K562 (cell line): ENCODE measurements at regions not wholly inside any gene's neighbourhood (a gene's known extent, or its start where the extent isn't known, plus 50 kb on each side); places are given as distances from the start of the nearest gene placed in this dataset.

Experiments used
- ATAC-seq: fragments of 200-7000 bp; cut with Tn5 transposase; 3 replicates; pipeline ENCODE4 v1.9.1; 2020; ENCODE audit warnings: moderate library complexity
- BruUV-seq: library from RNA; stranded (reverse); fragments of 400-500 nt; replicated peaks from 2 replicates; lab custom pipeline; 2021; lab: Mats Ljungman, UMichigan
- CTCF ChIA-PET: fragments of 300-600 bp; formaldehyde crosslinking; extraction: SDS; loops from one replicate; lab custom pipeline; 2021; ENCODE audit warnings: low intra/inter-chr PET ratio; lab: Yijun Ruan, JAX
- POLR2A ChIA-PET: fragments of 300-600, 350-650 bp; sonication (Branson Sonifier 250); formaldehyde crosslinking; extraction: SDS; loops from one replicate; lab custom pipeline; 2021; ENCODE audit warnings: antibody characterized with exemption, inconsistent platforms; lab: Yijun Ruan, JAX
- DNase-seq, 4 experiments: peaks; one replicate each; pipeline versions ENCODE4 v3.0.0 to v3.0.0-alpha.2; 2011 to 2018; ENCODE audit warnings: low spot score in 3 of 4, mixed read lengths in 3 of 4; ENCODE audit errors: extremely low read depth in 1 of 4
- FAIRE-seq: peaks from 2 replicates; lab custom pipeline; 2011; peaks lifted over from hg19 to GRCh38; lab: Jason Lieb, UNC
- H2AFZ ChIP-seq: 2 replicates; pipeline ENCODE4 v1.6.0; 2011; ENCODE audit warnings: low read depth, low read length, control low read depth, inconsistent platforms
- H3K27ac ChIP-seq: fragments of 200-600 bp; 3 replicates; pipeline ENCODE4 v1.8.0; 2011; ENCODE audit warnings: low read depth, mild to moderate bottlenecking, control low read depth, inconsistent platforms, low read length, moderate library complexity, mixed read lengths; ENCODE audit errors: extremely low read depth
- H3K27me3 ChIP-seq, 2 experiments: fragments of 300-600 bp in 1 of 2; 2 replicates in 1 of 2; 3 replicates in 1 of 2; pipeline versions ENCODE4 v1.6.0 to v1.8.0; 2011; ENCODE audit warnings: inconsistent platforms in 2 of 2, low read length in 2 of 2, mild to moderate bottlenecking in 1 of 2, mixed read lengths in 1 of 2, moderate library complexity in 1 of 2; ENCODE audit not compliant: control insufficient read depth in 2 of 2, insufficient read depth in 2 of 2
- H3K36me3 ChIP-seq: fragments of 300-600 bp; 3 replicates; pipeline ENCODE4 v1.8.0; 2011; ENCODE audit warnings: mild to moderate bottlenecking, low read length, inconsistent platforms; ENCODE audit not compliant: control insufficient read depth, insufficient read depth
- H3K4me1 ChIP-seq, 2 experiments: fragments of 200-600 bp in 1 of 2; replicated peaks in 1 of 2; 2 replicates in 1 of 2; 3 replicates in 1 of 2; pipeline versions ENCODE4 v1.5.1 to v1.8.0; 2011; ENCODE audit warnings: inconsistent platforms in 2 of 2, low read length in 2 of 2, mild to moderate bottlenecking in 1 of 2, mixed read lengths in 1 of 2, moderate library complexity in 1 of 2; ENCODE audit not compliant: control insufficient read depth in 2 of 2, insufficient read depth in 2 of 2
- H3K4me2 ChIP-seq: 2 replicates; pipeline ENCODE4 v1.6.1; 2011; ENCODE audit warnings: low read length, control low read depth, inconsistent platforms, mixed read lengths; ENCODE audit not compliant: insufficient read depth
- H3K4me3 ChIP-seq: fragments of 200-600 bp; sonication (generic), shearing (Covaris generic); 2 replicates; pipeline ENCODE4 v1.5.1; 2016; ENCODE audit warnings: control low read depth, inconsistent platforms
- H3K79me2 ChIP-seq: fragments of 200-600 bp; 3 replicates; pipeline ENCODE4 v1.8.0; 2011; ENCODE audit warnings: low read length, inconsistent platforms; ENCODE audit not compliant: control insufficient read depth, insufficient read depth
- H3K9ac ChIP-seq, 2 experiments: 2 replicates each; pipeline versions ENCODE4 v1.6.0 to v1.6.1; 2011; ENCODE audit warnings: low read depth in 2 of 2, low read length in 2 of 2, control low read depth in 1 of 2, inconsistent platforms in 1 of 2, mild to moderate bottlenecking in 1 of 2, mixed read lengths in 1 of 2; ENCODE audit not compliant: insufficient read depth in 1 of 2
- H3K9me1 ChIP-seq: one replicate; pipeline ENCODE4 v1.6.0; 2011; ENCODE audit warnings: inconsistent platforms, mild to moderate bottlenecking, low read length, moderate library complexity; ENCODE audit not compliant: control insufficient read depth, insufficient read depth
- H3K9me3 ChIP-seq: replicated peaks from 2 replicates; pipeline ENCODE4 v1.5.1; 2011; ENCODE audit warnings: low read depth, low read length, inconsistent platforms; ENCODE audit not compliant: control insufficient read depth, insufficient read depth
- H4K20me1 ChIP-seq: replicated peaks from 2 replicates; pipeline ENCODE4 v1.6.1; 2011; ENCODE audit warnings: low read length, inconsistent platforms, mixed read lengths; ENCODE audit not compliant: control insufficient read depth, insufficient read depth
- CCAR2 ChIP-seq: fragments of 200-400 bp; formaldehyde crosslinking; IDR thresholded peaks from 2 replicates; pipeline ENCODE4 v1.6.1; 2017; ENCODE audit warnings: mild to moderate bottlenecking, low read depth, low read length
- DIDO1 ChIP-seq: fragments of 450-650 bp; IDR thresholded peaks from 2 replicates; pipeline ENCODE4 v1.6.1; 2016; ENCODE audit warnings: low read depth, missing biosample characterization, missing genetic modification characterization
- ETS2 ChIP-seq: IDR thresholded peaks from 2 replicates; pipeline ENCODE4 v1.6.1; 2016; ENCODE audit warnings: borderline replicate concordance, missing genetic modification characterization, mild to moderate bottlenecking, moderate library complexity, missing compliant biosample characterization; ENCODE audit not compliant: poor library complexity, severe bottlenecking
- KLF1 ChIP-seq: fragments of 450-650 bp; IDR thresholded peaks from 2 replicates; pipeline ENCODE4 v1.6.1; 2016; ENCODE audit warnings: missing genetic modification characterization, missing compliant biosample characterization
- MECOM ChIP-seq: fragments of 250-450 bp; sonication (Bioruptor Pico); IDR thresholded peaks from 2 replicates; pipeline ENCODE4 v1.8.0; 2022; ENCODE audit warnings: inconsistent platforms
- NFE2 ChIP-seq: IDR thresholded peaks from 2 replicates; pipeline ENCODE4 v1.6.1; 2014; ENCODE audit warnings: antibody characterized with exemption, low read depth
- SAFB ChIP-seq: fragments of 200-400 bp; formaldehyde crosslinking; IDR thresholded peaks from 2 replicates; pipeline ENCODE4 v1.6.1; 2017; ENCODE audit warnings: low read depth, low read length, borderline replicate concordance
- SETDB1 ChIP-seq: IDR thresholded peaks from one replicate; pipeline ENCODE4 v1.6.1; 2012; ENCODE audit warnings: low read length, control low read depth, inconsistent platforms
- SRF ChIP-seq, 2 experiments: fragments of 250-450, 450-650 bp in 1 of 2; sonication (Bioruptor Pico) in 1 of 2; sonication (generic) in 1 of 2; formaldehyde crosslinking; IDR thresholded peaks; 2 replicates each; pipeline versions ENCODE4 v1.5.0 to v1.5.1; 2020 to 2022; ENCODE audit warnings: mild to moderate bottlenecking in 1 of 2, missing genetic modification reagents in 1 of 2
- ZNF253 ChIP-seq: fragments of 250-450 bp; sonication (Bioruptor Pico); conservative IDR thresholded peaks from 2 replicates; pipeline ENCODE4 v1.6.1; 2021; ENCODE audit warnings: mild to moderate bottlenecking
- ZNF3 ChIP-seq: fragments of 250-450 bp; sonication (Bioruptor Pico); IDR thresholded peaks from 2 replicates; pipeline ENCODE4 v1.5.0; 2021; ENCODE audit warnings: mild to moderate bottlenecking, moderate library complexity
- ZNF311 ChIP-seq: fragments of 250-450 bp; sonication (Bioruptor Pico); IDR thresholded peaks from 2 replicates; pipeline ENCODE4 v1.4.0; 2020; ENCODE audit warnings: mild to moderate bottlenecking, moderate library complexity
- WGBS: fragments of 100-300 bp; shearing (Covaris generic); methylation state at CpG from one replicate; pipeline ENCODE4 v1.1.6; 2016; ENCODE audit warnings: low coverage, mixed read lengths; ENCODE audit not compliant: insufficient coverage; ENCODE audit errors: missing lambda C conversion rate; 5-methylcytosine and 5-hydroxymethylcytosine counted together
- in situ Hi-C: fragments of 300-500 bp; cut with MboI; formaldehyde crosslinking; loops from 4 replicates; pipeline ENCODE4 v1.15.0; 2018; ENCODE audit warnings: inconsistent platforms, mixed read lengths
- intact Hi-C: fragments of 100-400 bp; cut with micrococcal nuclease; formaldehyde crosslinking; loops from 2 replicates; pipeline ENCODE4 v1.14.2; 2022
- TF ChIP-seq, protein P1 (sequence below): sonication (generic); formaldehyde crosslinking; IDR thresholded peaks from 2 replicates; pipeline ENCODE4 v1.8.0; 2022; ENCODE audit warnings: mild to moderate bottlenecking, missing genetic modification reagents
- TF ChIP-seq, protein P2 (sequence below): fragments of 450-650 bp; IDR thresholded peaks from one replicate; pipeline ENCODE4 v1.6.1; 2018; ENCODE audit warnings: mild to moderate bottlenecking, moderate library complexity; ENCODE audit not compliant: partially characterized antibody

DNA sequence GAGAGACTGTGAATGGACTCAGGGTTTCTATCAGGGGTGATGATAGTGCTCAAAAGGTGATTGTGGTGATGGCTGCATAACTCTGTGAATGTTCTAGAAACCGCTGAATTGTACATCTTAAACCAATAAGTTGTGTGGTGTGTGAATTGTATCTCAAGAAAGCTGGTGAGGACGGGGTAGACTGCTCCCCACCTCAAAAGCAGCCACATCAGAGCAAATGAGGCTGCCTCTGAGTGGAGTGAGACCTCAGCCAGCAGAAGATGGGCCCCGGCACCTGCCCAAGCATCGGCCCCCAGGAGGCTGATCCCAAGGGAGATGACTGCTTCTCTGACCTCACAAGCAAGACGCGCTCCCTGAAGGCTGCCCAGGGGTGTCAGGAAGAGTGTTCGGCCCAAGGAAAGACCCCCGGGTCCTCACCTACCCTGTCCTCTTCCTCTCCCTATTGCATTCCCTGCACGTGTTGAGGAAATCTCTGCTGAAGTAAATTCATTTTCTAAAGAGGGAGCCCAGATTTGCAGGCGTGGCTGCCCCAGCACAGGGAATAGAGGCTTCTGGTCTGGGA lies 279.3 kb upstream of the SHH start:
- POLR2A ChIA-PET: no interaction called here
- H3K27ac ChIP-seq: no peak overlapping the region
- in situ Hi-C loops (no loop called here), intact Hi-C loops (no loop called here)
- BruUV-seq: no TSS peak
- H3K9ac ChIP-seq: no peak overlapping the region
- H4K20me1 ChIP-seq: no peaks in the 10 kb centered on the region; the same call in 1 of the 2 replicates
- no peak overlapping the region for H2AFZ ChIP-seq
- no peak for TF ChIP-seq ZNF311 (CRISPR knock-in tag)
- TF ChIP-seq ZNF253: no peak
- no peak for TF ChIP-seq ZNF3 (CRISPR knock-in tag)
- TF ChIP-seq ETS2 (tag): no peak
- no peak for TF ChIP-seq CCAR2
- TF ChIP-seq, protein P1, sequence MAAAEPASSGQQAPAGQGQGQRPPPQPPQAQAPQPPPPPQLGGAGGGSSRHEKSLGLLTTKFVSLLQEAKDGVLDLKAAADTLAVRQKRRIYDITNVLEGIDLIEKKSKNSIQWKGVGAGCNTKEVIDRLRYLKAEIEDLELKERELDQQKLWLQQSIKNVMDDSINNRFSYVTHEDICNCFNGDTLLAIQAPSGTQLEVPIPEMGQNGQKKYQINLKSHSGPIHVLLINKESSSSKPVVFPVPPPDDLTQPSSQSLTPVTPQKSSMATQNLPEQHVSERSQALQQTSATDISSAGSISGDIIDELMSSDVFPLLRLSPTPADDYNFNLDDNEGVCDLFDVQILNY (CRISPR knock-in tag): no peak
- no peak for TF ChIP-seq DIDO1 (tag)
- TF ChIP-seq KLF1: no peak
- TF ChIP-seq NFE2: no peak
- TF ChIP-seq, protein P2, sequence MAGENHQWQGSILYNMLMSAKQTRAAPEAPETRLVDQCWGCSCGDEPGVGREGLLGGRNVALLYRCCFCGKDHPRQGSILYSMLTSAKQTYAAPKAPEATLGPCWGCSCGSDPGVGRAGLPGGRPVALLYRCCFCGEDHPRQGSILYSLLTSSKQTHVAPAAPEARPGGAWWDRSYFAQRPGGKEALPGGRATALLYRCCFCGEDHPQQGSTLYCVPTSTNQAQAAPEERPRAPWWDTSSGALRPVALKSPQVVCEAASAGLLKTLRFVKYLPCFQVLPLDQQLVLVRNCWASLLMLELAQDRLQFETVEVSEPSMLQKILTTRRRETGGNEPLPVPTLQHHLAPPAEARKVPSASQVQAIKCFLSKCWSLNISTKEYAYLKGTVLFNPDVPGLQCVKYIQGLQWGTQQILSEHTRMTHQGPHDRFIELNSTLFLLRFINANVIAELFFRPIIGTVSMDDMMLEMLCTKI: no peak
- TF ChIP-seq SAFB: no peak
- TF ChIP-seq SRF (CRISPR knock-in tag; IDR thresholded peaks at IDR 0.05): no peak
- no peak for TF ChIP-seq SETDB1
- TF ChIP-seq MECOM (CRISPR knock-in tag): no peak
- FAIRE-seq (no peak), ATAC-seq (no peak), DNase-seq (no peak)
- CTCF ChIA-PET: no interaction called here
- no peak overlapping the region for H3K4me2 ChIP-seq
- no peaks in the 10 kb centered on the region for H3K9me3 ChIP-seq
- no peaks in the 10 kb centered on the region for H3K9me1 ChIP-seq
- 0% methylated on average over 10 of the region's 10 CpGs for WGBS
- no peaks in the 10 kb centered on the region for H3K36me3 ChIP-seq
- no peak overlapping the region for H3K4me3 ChIP-seq
- no peaks in the 10 kb centered on the region for H3K79me2 ChIP-seq
- H3K27me3 ChIP-seq: peaks cover 35 to 66% of the 10 kb centered on the region in 2 experiments; a peak in 4 of 5 replicates
- H3K4me1 ChIP-seq: no peaks in the 10 kb centered on the region
